ENCODE measurements at regions not wholly inside any gene's neighbourhood (a gene's known extent, or its start where the extent isn't known, plus 50 kb on each side); places are given as distances from the start of the nearest gene placed in this dataset.

DNA sequence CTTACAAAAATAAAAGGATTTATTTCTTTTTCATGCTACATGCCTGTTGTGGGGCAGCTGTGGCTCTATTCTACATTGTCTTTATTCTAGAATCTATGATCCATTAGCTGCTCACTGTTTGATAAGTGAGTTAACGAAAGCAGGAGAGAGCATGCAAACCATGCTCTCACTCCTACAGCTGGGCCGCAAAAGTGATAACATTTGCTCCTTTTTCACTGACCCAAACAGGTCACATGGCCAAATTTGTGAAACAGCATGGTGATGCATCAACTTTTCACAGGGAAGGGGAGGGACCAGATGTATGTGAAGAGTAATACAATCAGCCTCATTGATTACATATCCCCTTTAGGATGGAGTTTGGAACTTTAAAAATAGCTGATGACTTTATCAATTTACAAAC, 456.9 kb upstream of the SYT1 start:
- DNase-seq, result peak; percentile 18

GRCh38 chr12:78414071-78414470, 450.5 kb upstream of the SYT1 start:
- DNase-seq, result no peak

GRCh38 chr12:78418919-78419318, 445.7 kb upstream of the SYT1 start:
- no peak for DNase-seq

GRCh38 chr12:78419513-78419912, 445.1 kb upstream of the SYT1 start:
- DNase-seq, result no peak

- DNase-seq, result no peak
Measured at GRCh38 chr12:78420991-78421390, 443.6 kb upstream of the SYT1 start.

DNA sequence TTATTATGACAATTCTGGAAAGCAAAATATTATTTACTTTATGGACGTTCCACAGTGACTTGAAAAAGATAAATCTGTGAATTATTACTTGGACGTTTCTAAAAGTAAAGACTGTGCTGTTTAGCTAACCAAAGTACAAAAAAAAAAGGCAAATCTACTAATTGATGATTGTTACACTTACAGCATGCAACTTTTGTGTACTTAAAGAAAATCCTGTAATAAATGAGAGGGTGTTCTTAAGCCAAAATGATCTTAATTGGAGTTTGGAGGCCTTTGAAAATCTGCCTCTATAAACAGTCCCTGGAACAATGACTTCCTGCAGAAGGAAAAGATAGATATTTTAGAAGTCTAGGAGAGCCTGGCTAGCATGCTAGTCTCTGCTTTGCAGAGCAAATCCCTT, 434.0 kb upstream of the SYT1 start:
- no peak for DNase-seq

DNA sequence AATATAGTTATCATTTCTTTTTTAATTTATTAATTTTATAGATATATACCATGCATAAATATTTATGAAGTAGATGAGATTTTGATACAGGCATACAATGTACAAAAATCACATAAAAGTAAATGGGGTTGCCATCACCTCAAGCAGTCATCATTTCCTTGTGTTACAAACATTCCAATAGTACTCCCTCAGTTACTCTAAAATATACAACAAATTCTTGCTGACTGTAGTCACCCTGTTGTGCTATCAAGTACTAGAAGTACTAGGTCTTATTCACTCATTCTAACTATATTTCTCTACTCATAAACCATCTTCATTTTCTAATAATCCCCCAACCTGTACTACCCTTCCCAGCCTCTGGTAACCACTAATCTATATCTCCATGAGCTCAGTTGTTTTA, 432.6 kb upstream of the SYT1 start:
- DNase-seq, result no peak

DNA sequence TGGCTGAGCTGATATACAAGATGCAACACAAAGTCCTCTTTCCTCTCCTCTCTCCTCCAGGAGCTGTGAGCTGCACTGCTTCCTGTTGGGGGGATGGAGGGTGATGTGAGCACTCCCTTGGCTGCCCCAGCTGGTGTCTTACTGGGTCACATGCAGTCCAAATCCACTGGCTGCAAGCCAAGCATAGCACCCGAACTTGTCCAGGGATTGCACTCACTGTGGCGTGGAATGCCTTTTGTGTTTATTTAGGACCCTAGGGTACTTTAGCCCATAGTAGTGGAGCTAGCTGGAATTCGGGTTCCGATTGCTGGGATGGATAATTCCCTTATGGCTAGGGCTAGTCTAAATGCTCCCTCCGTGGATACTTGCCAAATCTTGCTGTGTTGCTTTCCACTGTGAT, 424.9 kb upstream of the SYT1 start:
- DNase-seq, result peak; percentile 7

GRCh38 chr12:78441737-78442453, 422.7 kb upstream of the SYT1 start:
- DNase-seq, result no peak

DNA sequence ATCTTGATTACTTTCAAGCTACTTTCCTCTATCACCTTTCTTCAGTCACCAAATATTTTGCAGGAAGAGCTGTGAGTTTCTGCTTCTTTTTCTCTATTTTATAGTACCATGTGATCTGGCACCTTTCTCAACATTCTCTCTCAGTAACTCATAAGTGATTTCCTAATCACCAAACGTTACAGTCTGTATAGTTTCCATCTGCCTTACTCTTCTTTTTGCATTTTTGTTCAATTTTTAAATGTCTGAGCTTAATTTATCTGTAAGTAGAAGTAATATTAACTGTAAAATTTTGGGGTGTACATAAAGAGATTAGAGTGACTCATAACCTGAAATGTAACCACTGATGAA, 422.1 kb upstream of the SYT1 start:
- no peak for DNase-seq

DNA sequence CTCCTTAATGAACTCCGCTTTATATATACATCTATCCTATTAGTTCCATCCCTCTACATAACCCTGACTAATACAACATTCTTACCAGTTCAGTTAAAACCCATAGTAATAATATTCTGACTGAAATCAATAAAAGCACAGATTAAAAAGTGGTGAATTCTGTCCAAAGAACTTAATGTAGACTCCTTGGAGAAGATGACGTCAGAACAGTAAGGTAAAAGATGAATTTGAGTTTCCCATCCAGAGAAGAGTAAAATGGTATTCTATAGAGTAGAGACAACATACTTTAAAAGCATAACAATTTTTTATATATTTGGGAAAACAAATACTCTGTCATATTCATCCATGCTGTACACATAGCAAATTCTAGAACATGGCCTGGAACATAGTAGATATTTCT, 418.0 kb upstream of the SYT1 start:
- DNase-seq, result no peak

- DNase-seq, result no peak
Measured at GRCh38 chr12:78447373-78447772, 417.2 kb upstream of the SYT1 start.

GRCh38 chr12:78448692-78449091, 415.9 kb upstream of the SYT1 start:
- no peak for DNase-seq

GRCh38 chr12:78455991-78456390, 408.6 kb upstream of the SYT1 start:
- DNase-seq, result no peak

DNA sequence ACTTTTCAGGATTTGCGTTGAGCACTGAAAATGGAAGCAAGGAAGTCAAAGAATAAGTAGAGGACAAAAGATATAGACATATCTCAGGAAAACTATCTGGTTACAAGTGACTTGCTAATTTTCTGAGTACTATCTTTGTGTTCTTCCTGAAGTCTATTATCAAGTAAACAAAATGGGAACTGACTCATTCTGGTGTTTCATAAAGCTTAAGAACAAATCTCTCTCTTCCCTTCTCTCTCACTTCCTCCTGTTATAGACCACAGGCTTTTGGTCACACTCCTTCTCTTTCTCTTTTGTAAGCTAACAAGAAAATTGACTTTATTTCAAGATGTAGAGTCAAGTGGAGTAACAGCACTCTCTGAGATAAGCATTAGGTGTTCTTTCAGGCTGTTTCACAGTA, 406.6 kb upstream of the SYT1 start:
- no peak for DNase-seq

DNA sequence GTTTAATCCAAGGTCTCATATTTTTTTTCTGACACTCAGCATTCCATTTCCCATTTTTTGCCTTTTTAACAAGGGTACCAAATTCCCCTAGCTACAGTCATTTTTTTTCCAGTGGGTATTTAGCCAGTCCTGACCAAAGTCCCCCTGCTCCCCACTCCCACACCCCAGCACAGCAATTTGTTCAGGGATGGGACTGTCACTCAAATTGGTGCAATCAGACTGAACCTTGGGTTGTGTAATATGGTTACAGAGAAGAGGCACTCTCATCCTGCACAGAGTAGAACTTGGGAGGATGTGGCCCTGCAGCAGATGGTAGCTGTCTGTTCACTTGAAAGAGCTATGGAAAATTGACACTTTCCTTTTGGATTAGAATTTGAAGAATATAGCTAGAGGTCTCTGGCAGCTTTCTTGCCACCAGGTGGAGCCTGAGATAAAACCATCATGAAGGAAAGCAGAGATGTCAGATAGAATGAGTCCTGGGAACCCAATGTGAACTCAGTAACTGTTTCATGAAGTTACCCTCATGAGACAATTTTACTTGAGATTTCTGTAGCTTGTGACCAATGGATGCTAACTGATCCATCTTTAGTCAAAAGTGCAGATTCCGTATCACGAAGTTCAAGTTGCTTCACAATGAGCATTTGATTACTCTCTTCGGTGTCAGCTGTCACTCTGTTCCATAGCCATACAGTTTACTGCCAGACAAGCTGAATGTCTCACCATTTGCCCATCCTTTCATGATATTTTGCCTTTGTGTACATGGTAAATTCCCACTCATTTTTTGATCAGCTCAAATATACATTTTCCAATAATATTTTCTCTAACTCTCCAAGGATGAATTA, 394.0 kb upstream of the SYT1 start:
- DNase-seq, result peak; percentile 87

DNA sequence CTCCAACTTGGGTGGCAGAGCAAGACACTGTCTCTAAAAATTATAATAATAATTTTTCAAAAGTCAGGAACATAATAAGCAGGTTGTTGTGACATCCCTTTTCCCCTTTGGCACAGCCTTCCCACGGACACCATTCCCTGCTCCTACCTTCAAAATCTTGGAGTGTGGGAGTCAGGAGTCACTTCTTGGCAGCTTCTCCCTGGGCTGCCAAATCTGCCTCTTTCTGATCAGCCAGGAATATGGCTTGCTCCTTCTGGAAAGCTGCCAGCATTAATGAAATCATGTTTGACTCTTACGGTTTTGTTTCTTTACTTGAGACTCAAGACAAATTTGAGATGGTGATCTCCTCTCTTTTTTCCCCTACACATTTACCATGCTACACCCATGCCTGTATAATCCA, 391.4 kb upstream of the SYT1 start:
- peak; percentile 42 for DNase-seq

GRCh38 chr12:78473561-78473960, 391.0 kb upstream of the SYT1 start:
- DNase-seq, result no peak

- DNase-seq, result no peak
Measured at GRCh38 chr12:78483767-78484315, 380.7 kb upstream of the SYT1 start.

DNA sequence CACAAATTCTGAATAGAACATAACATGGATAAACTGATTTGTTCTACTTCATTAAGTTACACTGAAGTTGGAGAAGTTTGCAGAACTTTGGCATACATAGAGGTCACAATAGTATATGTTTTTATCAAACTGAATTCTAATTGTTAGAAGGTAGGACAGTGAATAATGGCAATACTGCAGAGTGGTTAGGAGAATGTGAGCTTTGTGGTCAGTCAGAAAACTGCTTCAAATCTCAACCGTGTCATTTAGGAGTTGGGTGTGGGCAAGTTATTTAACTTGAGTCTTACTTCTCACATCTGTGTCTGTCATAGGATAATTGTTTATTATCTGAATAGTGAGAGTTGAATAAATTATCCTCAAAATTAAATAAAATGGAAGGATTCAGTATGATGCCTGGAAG, 374.6 kb upstream of the SYT1 start:
- no peak for DNase-seq

GRCh38 chr12:78490861-78491260, 373.7 kb upstream of the SYT1 start:
- no peak for DNase-seq

DNA sequence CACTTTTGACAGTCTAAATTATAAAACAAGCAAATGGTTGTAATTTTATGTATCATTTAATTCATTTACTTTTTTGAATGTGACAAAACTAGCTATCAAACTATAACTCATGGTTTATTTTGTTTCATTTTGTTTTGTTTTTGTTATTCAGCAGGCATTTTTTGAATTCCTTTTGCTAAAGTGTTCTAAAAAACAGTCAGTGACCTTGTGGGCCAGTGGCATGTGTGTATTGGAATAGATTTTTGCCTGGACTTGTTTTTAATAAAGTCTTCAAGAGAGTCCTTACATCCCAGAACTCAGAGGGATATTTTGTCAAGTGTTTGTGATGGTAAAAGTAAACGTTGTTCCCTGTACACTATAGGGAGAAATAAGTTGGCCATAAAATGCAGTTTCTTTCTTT, 369.7 kb upstream of the SYT1 start:
- no peak for DNase-seq

GRCh38 chr12:78501825-78502224, 362.7 kb upstream of the SYT1 start:
- DNase-seq, result no peak

GRCh38 chr12:78519422-78519821, 345.2 kb upstream of the SYT1 start:
- DNase-seq, result no peak
